ENCODE measurements at regions not wholly inside any gene's neighbourhood (a gene's known extent, or its start where the extent isn't known, plus 50 kb on each side); places are given as distances from the start of the nearest gene placed in this dataset.
A peak's percentile ranks its signal among the peaks of the same experiment; 100 is the strongest.

DNA sequence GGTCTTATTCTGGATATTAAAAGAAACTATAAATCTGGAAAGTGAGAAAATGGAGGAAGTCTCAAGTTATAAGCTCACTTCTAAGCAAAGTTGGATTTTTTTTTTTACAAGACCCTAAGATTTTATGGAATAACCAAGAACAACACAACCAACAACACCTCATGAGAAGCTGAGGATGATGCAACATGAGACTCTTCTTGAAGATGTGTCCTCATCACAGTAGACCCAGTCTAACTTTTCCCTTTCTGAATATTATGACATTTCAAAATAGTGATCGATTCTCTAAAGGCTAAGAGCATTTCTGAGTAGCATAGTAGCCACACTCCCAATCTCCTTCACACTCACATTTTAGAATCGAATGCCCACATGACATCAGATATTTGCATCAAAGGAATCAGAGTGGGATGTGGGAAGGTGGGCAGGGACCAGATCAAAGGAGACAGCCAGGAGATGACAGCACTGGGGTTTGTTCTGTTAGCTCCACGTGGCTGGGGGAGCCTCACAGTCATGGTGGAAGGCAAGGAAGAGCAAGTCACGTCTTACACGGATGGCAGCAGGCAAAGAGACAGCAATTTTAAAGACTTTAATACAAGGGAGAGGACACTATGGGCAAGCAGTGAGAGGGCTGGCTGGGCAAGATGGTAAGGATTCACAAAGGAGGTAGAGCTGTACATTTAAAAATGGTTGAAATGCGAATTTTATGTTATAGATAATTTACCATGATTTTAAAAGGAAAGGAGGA lies 90.7 kb upstream of the MYL2 start:
- no peaks in the 10 kb centered on the region for H3K27me3 ChIP-seq (replicated peaks)
- no peak for DNase-seq
- no peak overlapping the region for H3K4me3 ChIP-seq (ENCODE audit: low read depth, low read length)
- no peak overlapping the region for H3K27ac ChIP-seq
- H3K36me3 ChIP-seq (replicated peaks) = no peaks in the 10 kb centered on the region
- in situ Hi-C loops (cut with HindIII; ENCODE audit: low pct_ligation_motif_present, low sequenced_read_pairs) = no loop called here
- TF ChIP-seq, protein P1, sequence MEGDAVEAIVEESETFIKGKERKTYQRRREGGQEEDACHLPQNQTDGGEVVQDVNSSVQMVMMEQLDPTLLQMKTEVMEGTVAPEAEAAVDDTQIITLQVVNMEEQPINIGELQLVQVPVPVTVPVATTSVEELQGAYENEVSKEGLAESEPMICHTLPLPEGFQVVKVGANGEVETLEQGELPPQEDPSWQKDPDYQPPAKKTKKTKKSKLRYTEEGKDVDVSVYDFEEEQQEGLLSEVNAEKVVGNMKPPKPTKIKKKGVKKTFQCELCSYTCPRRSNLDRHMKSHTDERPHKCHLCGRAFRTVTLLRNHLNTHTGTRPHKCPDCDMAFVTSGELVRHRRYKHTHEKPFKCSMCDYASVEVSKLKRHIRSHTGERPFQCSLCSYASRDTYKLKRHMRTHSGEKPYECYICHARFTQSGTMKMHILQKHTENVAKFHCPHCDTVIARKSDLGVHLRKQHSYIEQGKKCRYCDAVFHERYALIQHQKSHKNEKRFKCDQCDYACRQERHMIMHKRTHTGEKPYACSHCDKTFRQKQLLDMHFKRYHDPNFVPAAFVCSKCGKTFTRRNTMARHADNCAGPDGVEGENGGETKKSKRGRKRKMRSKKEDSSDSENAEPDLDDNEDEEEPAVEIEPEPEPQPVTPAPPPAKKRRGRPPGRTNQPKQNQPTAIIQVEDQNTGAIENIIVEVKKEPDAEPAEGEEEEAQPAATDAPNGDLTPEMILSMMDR (IDR thresholded peaks at IDR 0.05; ENCODE audit: low read depth, low read length, missing control alignments) = no peak

DNA sequence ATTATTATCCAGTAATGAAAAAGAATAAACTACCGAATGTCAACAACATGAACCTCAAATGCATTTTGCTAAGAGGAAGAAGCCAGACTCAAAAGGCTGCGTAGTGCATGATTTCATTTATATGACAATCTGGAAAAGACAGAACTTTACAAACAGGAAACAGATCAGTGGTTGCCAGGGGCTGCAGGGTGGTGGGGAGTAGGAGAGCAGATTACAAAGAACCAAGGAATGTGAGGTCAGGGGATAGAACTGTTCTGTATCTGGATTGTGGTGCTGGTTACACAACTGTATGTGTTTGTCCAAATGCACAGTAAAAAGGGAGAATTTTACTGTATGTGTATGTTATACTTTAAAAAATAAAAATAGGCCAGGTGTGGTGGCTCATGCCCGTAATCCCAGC lies 89.7 kb upstream of the MYL2 start:
- DNase-seq = peak; percentile 18
- no peak overlapping the region for H3K4me3 ChIP-seq (ENCODE audit: low read depth, low read length)
- in situ Hi-C loops (cut with HindIII; ENCODE audit: low pct_ligation_motif_present, low sequenced_read_pairs) = no loop called here
- TF ChIP-seq, protein P1 (IDR thresholded peaks at IDR 0.05; ENCODE audit: low read depth, low read length, missing control alignments) = no peak
- no peaks in the 10 kb centered on the region for H3K27me3 ChIP-seq (replicated peaks)
- no peaks in the 10 kb centered on the region for H3K36me3 ChIP-seq (replicated peaks)
- H3K27ac ChIP-seq = no peak overlapping the region

DNA sequence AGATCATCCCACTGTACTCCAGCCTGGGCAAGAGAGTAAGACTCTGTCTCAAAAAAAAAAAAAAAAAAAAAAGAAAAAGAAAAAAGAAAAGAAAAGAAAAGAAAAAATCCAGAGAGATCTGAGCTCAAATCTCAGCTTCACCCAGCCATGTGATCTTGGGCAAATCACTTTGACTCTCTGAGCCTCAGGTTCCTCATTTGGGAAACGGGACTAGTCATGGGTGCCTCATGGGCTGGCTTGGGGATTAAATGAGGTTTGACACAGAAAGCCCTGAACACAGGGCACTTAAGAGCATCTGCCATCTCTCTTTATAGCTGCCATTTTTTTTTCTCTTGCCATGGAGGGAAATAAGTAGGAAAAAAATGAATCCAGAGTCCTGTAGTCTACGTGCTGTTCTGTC lies 86.2 kb upstream of the MYL2 start:
- TF ChIP-seq, protein P1 (IDR thresholded peaks at IDR 0.05; ENCODE audit: low read depth, low read length, missing control alignments) = no peak
- H3K27ac ChIP-seq = no peak overlapping the region
- no peak for DNase-seq
- no peak overlapping the region for H3K4me3 ChIP-seq (ENCODE audit: low read depth, low read length)
- in situ Hi-C loops (cut with HindIII; ENCODE audit: low pct_ligation_motif_present, low sequenced_read_pairs) = no loop called here
- H3K36me3 ChIP-seq (replicated peaks) = no peaks in the 10 kb centered on the region
- no peaks in the 10 kb centered on the region for H3K27me3 ChIP-seq (replicated peaks)

DNA sequence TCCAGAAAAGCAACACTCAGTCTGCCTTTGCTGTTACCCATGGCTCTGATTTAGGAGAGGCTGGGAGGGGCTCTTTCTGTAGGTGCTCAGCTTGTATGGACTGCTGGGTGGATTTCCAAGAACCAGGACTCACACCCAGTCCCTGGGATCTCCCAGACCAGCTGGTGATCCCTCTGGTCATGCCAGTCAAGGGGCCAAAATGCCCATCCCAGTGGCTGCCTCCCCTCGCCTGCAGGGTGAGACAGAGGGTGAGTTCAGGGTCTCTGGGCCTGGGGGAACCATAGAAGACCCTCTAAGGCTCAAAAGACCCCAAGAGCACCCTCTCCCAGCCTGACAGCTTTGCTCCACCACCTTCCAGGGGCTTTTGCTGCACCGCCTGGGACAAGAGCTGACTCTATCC lies 78.6 kb upstream of the MYL2 start:
- Histone ChIP-seq H3K4me3 (ENCODE audit: low read depth, low read length) (no peak overlapping the region), H3K27ac (no peak overlapping the region), H3K27me3 (replicated peaks) (no peaks in the 10 kb centered on the region), H3K36me3 (replicated peaks) (no peaks in the 10 kb centered on the region)
- in situ Hi-C loops (cut with HindIII; ENCODE audit: low pct_ligation_motif_present, low sequenced_read_pairs) = no loop called here
- no peak for DNase-seq
- TF ChIP-seq, protein P1 (IDR thresholded peaks at IDR 0.05; ENCODE audit: low read depth, low read length, missing control alignments) = no peak

DNA sequence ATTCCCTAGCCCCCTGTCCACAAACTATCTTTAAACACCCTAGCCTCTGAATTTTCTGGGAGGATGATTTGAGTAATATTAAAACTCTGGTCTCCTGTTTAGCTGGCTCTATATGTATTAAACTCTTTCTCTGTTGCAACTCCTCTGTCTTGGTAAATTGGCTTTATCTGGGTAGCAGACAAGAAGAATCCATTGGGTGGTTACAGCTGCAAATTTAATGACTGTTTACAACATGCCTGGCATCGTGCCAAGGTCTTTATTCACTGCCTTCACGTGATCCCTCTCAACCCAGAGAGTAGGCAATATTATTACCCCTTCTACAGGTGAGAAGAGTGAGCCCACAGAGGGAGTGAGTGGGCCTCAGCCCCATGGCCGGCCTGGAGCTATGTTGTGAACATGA lies 77.8 kb upstream of the MYL2 start:
- Histone ChIP-seq H3K4me3 (ENCODE audit: low read depth, low read length) (no peak overlapping the region), H3K27me3 (replicated peaks) (no peaks in the 10 kb centered on the region), H3K36me3 (replicated peaks) (no peaks in the 10 kb centered on the region), H3K27ac (no peak overlapping the region)
- in situ Hi-C loops (cut with HindIII; ENCODE audit: low pct_ligation_motif_present, low sequenced_read_pairs) = no loop called here
- TF ChIP-seq, protein P1 (IDR thresholded peaks at IDR 0.05; ENCODE audit: low read depth, low read length, missing control alignments) = no peak
- DNase-seq = no peak

DNA sequence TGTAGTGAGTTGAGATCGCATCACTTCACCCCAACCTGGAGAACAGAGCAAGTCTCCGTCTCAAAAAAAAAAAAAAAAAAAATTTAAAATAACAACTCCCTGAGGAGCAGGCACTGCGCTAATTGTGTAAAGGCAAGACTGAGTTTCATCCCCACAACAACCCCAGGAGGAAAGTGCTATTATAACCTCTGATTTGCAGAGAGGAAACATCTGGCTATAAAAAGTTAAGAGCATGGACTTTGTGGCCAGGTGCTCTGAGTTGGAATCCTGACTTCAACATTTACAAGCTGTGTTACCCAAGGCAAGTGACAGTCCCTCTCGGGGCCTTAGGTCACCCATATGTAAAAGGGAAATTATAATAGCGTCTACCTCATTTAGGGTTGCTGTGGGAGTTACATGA lies 76.0 kb upstream of the MYL2 start:
- DNase-seq = no peak
- Histone ChIP-seq H3K4me3 (ENCODE audit: low read depth, low read length) (no peak overlapping the region), H3K27me3 (replicated peaks) (no peaks in the 10 kb centered on the region), H3K27ac (no peak overlapping the region), H3K36me3 (replicated peaks) (no peaks in the 10 kb centered on the region)
- TF ChIP-seq, protein P1 (IDR thresholded peaks at IDR 0.05; ENCODE audit: low read depth, low read length, missing control alignments) = no peak
- in situ Hi-C loops (cut with HindIII; ENCODE audit: low pct_ligation_motif_present, low sequenced_read_pairs) = no loop called here

Measured in brain microvascular endothelial cell (primary cell).